Naive thymus-derived CD4-positive, alpha-beta T cell (primary cell): ENCODE measurements at regions not wholly inside any gene's neighbourhood (a gene's known extent, or its start where the extent isn't known, plus 50 kb on each side); places are given as distances from the start of the nearest gene placed in this dataset.

Experiments
- ATAC-seq: fragments of 150-1000 bp; cut with Tn5 transposase; 2 replicates; pipeline ENCODE4 v1.10.0; 2021; ENCODE audit warnings: mild to moderate bottlenecking, moderate library complexity
- CTCF ChIA-PET: fragments of 350-600 bp; sonication (Branson Sonifier 250); formaldehyde crosslinking; loops from one replicate; lab custom pipeline; 2021; ENCODE audit warnings: antibody characterized with exemption; lab: Charles Lee
- POLR2A ChIA-PET: fragments of 350-600 bp; sonication (Branson Sonifier 250); formaldehyde crosslinking; loops from one replicate; lab custom pipeline; 2021; ENCODE audit warnings: antibody characterized with exemption, inconsistent platforms; lab: Charles Lee
- DNase-seq, 9 donors: peaks; one replicate each; pipeline versions ENCODE4 v3.0.0 to v3.0.0-alpha.2; 2020 to 2022; ENCODE audit warnings: mixed read lengths in 1 of 9
- H3K27ac ChIP-seq: one replicate; pipeline ENCODE4 v1.7.0; 2013; ENCODE audit warnings: mild to moderate bottlenecking, low read depth, low read length, moderate library complexity
- H3K27me3 ChIP-seq, 2 donors: one replicate each; pipeline ENCODE4 v1.7.0; 2013; ENCODE audit warnings: low read length in 2 of 2, mild to moderate bottlenecking in 2 of 2, moderate library complexity in 2 of 2; ENCODE audit not compliant: control insufficient read depth in 2 of 2, insufficient read depth in 2 of 2
- H3K36me3 ChIP-seq, 3 experiments: 1 replicate in 2 of 3; 2 replicates in 1 of 3; pipeline ENCODE4 v1.7.0; 2013; ENCODE audit warnings: low read length in 3 of 3, mild to moderate bottlenecking in 3 of 3, moderate library complexity in 1 of 3; ENCODE audit not compliant: insufficient read depth in 3 of 3, control insufficient read depth in 2 of 3
- H3K4me1 ChIP-seq, 2 donors: one replicate each; pipeline ENCODE4 v1.7.0; 2013; ENCODE audit warnings: low read length in 2 of 2, mild to moderate bottlenecking in 2 of 2, moderate library complexity in 1 of 2; ENCODE audit not compliant: control insufficient read depth in 2 of 2, insufficient read depth in 2 of 2
- H3K4me3 ChIP-seq: 2 replicates; pipeline ENCODE4 v1.7.0; 2013; ENCODE audit warnings: mild to moderate bottlenecking, low read length
- H3K9me3 ChIP-seq, 3 experiments: 1 replicate in 2 of 3; 2 replicates in 1 of 3; pipeline ENCODE4 v1.7.0; 2013; ENCODE audit warnings: low read length in 3 of 3; ENCODE audit not compliant: control insufficient read depth in 2 of 3
- H3K27ac Mint-ChIP-seq, 9 donors: one replicate each; pipeline ENCODE4 v1.8.0; 2020 to 2022; ENCODE audit warnings: mixed read lengths in 9 of 9, mild to moderate bottlenecking in 8 of 9, moderate library complexity in 5 of 9, inconsistent platforms in 2 of 9
- H3K27me3 Mint-ChIP-seq, 5 donors: one replicate each; pipeline ENCODE4 v1.8.0; 2021 to 2022; ENCODE audit warnings: mixed read lengths in 5 of 5, mild to moderate bottlenecking in 1 of 5
- H3K36me3 Mint-ChIP-seq, 5 donors: one replicate each; pipeline ENCODE4 v1.8.0; 2020 to 2022; ENCODE audit warnings: mixed read lengths in 5 of 5, mild to moderate bottlenecking in 3 of 5, inconsistent platforms in 1 of 5
- H3K4me1 Mint-ChIP-seq, 7 donors: one replicate each; pipeline ENCODE4 v1.8.0; 2020 to 2022; ENCODE audit warnings: mixed read lengths in 7 of 7, mild to moderate bottlenecking in 3 of 7, inconsistent platforms in 1 of 7
- H3K4me3 Mint-ChIP-seq, 10 donors: one replicate each; pipeline ENCODE4 v1.8.0; 2020 to 2022; ENCODE audit warnings: mild to moderate bottlenecking in 10 of 10, mixed read lengths in 10 of 10, moderate library complexity in 6 of 10, inconsistent platforms in 2 of 10
- H3K9me3 Mint-ChIP-seq, 11 donors: one replicate each; pipeline ENCODE4 v1.8.0; 2020 to 2022; ENCODE audit warnings: mixed read lengths in 11 of 11, mild to moderate bottlenecking in 4 of 11, inconsistent platforms in 1 of 11, moderate library complexity in 1 of 11
- intact Hi-C, 2 donors: fragments of 100-400 bp; cut with micrococcal nuclease; formaldehyde crosslinking; loops; one replicate each; pipeline ENCODE4 v1.15.1; 2023

GRCh38 chr3:56994391-56994790 lies 66.1 kb upstream of the SPATA12 start:
- Histone ChIP-seq H3K36me3 (no peaks in the 10 kb centered on the region), H3K4me1 (no peaks in the 10 kb centered on the region), H3K27me3 (no peaks in the 10 kb centered on the region), H3K4me3 (no peak overlapping the region), H3K9me3 (no peaks in the 10 kb centered on the region), H3K27ac (no peak overlapping the region)
- DNase-seq (no peak), ATAC-seq (no peak)
- Mint-ChIP-seq H3K9me3 (peaks cover 0 to 5% (median 0%) of the 10 kb centered on the region in 11 donors), H3K27ac (peak overlapping the region in 1 of 9 donors; percentile 84), H3K4me3 (no peak overlapping the region), H3K36me3 (peaks cover 0 to 5% (median 0%) of the 10 kb centered on the region in 5 donors), H3K4me1 (peaks cover 0 to 10% (median 5%) of the 10 kb centered on the region in 7 donors), H3K27me3 (peaks cover 0 to 28% (median 5%) of the 10 kb centered on the region in 5 donors)
- ChIA-PET POLR2A (no interaction called here), CTCF (no interaction called here)
- intact Hi-C loops, result no loop called here

- CTCF ChIA-PET, result interaction anchor here (0.6 to 5.6 kb wide), 7 partner anchors 134 to 365 kb away, joined by 3 to 155 read pairs (median 5); partner anchors contain the start of gene ARHGEF3
- H3K27ac ChIP-seq, result no peak overlapping the region
- H3K36me3 ChIP-seq, result no peaks in the 10 kb centered on the region
- no peaks in the 10 kb centered on the region for H3K27me3 ChIP-seq
- Mint-ChIP-seq H3K27me3 (peaks cover 4 to 29% (median 5%) of the 10 kb centered on the region in 5 donors), H3K4me3 (no peak overlapping the region), H3K36me3 (peaks cover 0 to 5% (median 0%) of the 10 kb centered on the region in 5 donors), H3K9me3 (peaks cover 0 to 5% (median 0%) of the 10 kb centered on the region in 11 donors), H3K27ac (no peak overlapping the region), H3K4me1 (peaks cover 6 to 36% (median 22%) of the 10 kb centered on the region in 7 donors)
- no peak for DNase-seq
- H3K4me3 ChIP-seq, result no peak overlapping the region
- POLR2A ChIA-PET, result interaction anchor here (1.1 to 5.3 kb wide), 3 partner anchors 9 to 289 kb away, joined by 5 to 43 read pairs (median 24); partner anchors contain the start of gene ARHGEF3
- peaks cover 3 to 9% of the 10 kb centered on the region in 2 donors for H3K4me1 ChIP-seq
- intact Hi-C loops, result no loop called here
- no peak for ATAC-seq
- H3K9me3 ChIP-seq, result no peaks in the 10 kb centered on the region
Observed at GRCh38 chr3:56990641-56991015, 69.8 kb upstream of the SPATA12 start.

- H3K4me3 Mint-ChIP-seq, result no peak overlapping the region
- Histone ChIP-seq H3K27me3 (no peaks in the 10 kb centered on the region), H3K4me1 (peaks cover 3 to 9% of the 10 kb centered on the region in 2 donors), H3K9me3 (no peaks in the 10 kb centered on the region), H3K4me3 (no peak overlapping the region), H3K27ac (no peak overlapping the region), H3K36me3 (no peaks in the 10 kb centered on the region)
- H3K4me1 Mint-ChIP-seq, result peaks cover 5 to 34% (median 18%) of the 10 kb centered on the region in 7 donors
- ATAC-seq, result no peak
- intact Hi-C loops, result loop anchor here (1.0 to 10.0 kb wide), 8 partner anchors 73 to 645 kb away; partner anchors contain the start of genes CCDC66 (in 2 of the 2) and ARHGEF3 (in 1 of the 2)
- no peaks in the 10 kb centered on the region for H3K9me3 Mint-ChIP-seq
- peaks cover 0 to 26% (median 5%) of the 10 kb centered on the region in 5 donors for H3K27me3 Mint-ChIP-seq
- ChIA-PET POLR2A (interaction anchor here (1.1 to 5.3 kb wide), 5 partner anchors 9 to 288 kb away, joined by 5 to 43 read pairs (median 7); partner anchors contain the start of gene ARHGEF3), CTCF (interaction anchor here (0.6 to 5.6 kb wide), 14 partner anchors 74 to 365 kb away, joined by 3 to 155 read pairs (median 4); partner anchors contain the start of gene ARHGEF3)
- H3K27ac Mint-ChIP-seq, result no peak overlapping the region
- no peaks in the 10 kb centered on the region for H3K36me3 Mint-ChIP-seq
- DNase-seq, result no peak
Observed at GRCh38 chr3:56989977-56990640, 70.4 kb upstream of the SPATA12 start.

DNA sequence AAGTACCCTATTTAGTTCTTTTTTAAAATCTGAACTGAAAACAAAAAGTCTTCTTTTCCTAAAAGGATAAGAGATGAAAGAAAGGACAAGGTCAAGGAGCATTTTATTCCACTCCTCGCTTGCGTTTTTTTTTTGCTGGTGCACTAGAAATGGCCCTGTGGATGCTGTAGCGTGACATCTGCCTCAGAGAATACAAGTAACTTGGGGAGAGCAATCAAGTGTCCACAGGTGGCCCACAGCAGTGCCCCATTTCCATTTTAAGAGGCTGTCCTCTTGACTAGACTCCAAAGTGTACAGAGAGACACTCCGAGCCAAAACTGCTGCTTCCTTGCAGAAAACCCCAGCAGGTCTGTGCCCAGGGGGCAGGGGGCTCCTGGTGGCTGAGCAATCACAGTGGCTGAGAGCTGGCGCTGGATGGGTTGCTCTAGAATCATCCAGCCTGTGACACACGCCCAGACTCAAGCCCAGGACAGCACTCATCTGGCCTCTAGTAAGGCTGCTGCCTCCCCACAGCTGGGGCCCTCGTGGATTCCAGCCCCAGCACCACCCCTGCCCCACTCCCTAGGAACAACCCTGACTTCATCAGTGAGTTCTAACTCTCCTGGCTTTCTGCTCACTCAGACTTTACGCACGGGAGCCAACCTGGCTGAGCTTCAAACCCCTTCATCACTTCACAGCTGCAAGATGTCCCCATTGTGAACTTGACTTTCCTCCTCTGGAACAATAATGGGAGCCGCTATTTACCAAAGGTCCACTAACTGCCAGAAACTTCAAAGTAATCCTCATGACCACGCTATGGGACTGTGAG lies 71.1 kb upstream of the SPATA12 start:
- intact Hi-C loops, result loop anchor here (1.0 to 10.0 kb wide), 8 partner anchors 73 to 645 kb away; partner anchors contain the start of genes CCDC66 (in 2 of the 2) and ARHGEF3 (in 1 of the 2)
- Histone ChIP-seq H3K36me3 (no peaks in the 10 kb centered on the region), H3K9me3 (no peaks in the 10 kb centered on the region), H3K27me3 (no peaks in the 10 kb centered on the region), H3K4me3 (no peak overlapping the region), H3K27ac (no peak overlapping the region), H3K4me1 (peaks cover 3 to 9% of the 10 kb centered on the region in 2 donors)
- Mint-ChIP-seq H3K4me1 (peaks cover 5 to 34% (median 18%) of the 10 kb centered on the region in 7 donors), H3K27ac (peak overlapping the region in 2 of 9 donors; percentile 28 to 81), H3K27me3 (peaks cover 0 to 26% (median 5%) of the 10 kb centered on the region in 5 donors), H3K9me3 (no peaks in the 10 kb centered on the region), H3K36me3 (no peaks in the 10 kb centered on the region), H3K4me3 (peak overlapping the region in 5 of 10 donors; percentile 29 to 46 (median 42))
- ChIA-PET POLR2A (interaction anchor here (0.7 to 5.3 kb wide), 9 partner anchors 8 to 295 kb away, joined by 3 to 43 read pairs (median 6); partner anchors contain the start of gene ARHGEF3), CTCF (interaction anchor here (0.6 to 5.6 kb wide), 31 partner anchors 9 to 442 kb away, joined by 3 to 155 read pairs (median 4); partner anchors contain the start of gene ARHGEF3)
- DNase-seq, result no peak
- no peak for ATAC-seq

GRCh38 chr3:56988458-56989168 lies 71.9 kb upstream of the SPATA12 start:
- Histone ChIP-seq H3K27me3 (no peaks in the 10 kb centered on the region), H3K27ac (no peak overlapping the region), H3K4me1 (peaks cover 3 to 9% of the 10 kb centered on the region in 2 donors), H3K36me3 (no peaks in the 10 kb centered on the region), H3K9me3 (no peaks in the 10 kb centered on the region), H3K4me3 (no peak overlapping the region)
- ChIA-PET POLR2A (interaction anchor here (0.7 to 5.3 kb wide), 10 partner anchors 62 to 295 kb away, joined by 3 to 43 read pairs (median 7); partner anchors contain the start of gene ARHGEF3), CTCF (interaction anchor here (0.6 to 5.6 kb wide), 34 partner anchors 9 to 441 kb away, joined by 3 to 155 read pairs (median 4); partner anchors contain the start of gene ARHGEF3)
- H3K36me3 Mint-ChIP-seq, result no peaks in the 10 kb centered on the region
- peak; percentile 45 to 76 (median 63) for DNase-seq
- H3K9me3 Mint-ChIP-seq, result no peaks in the 10 kb centered on the region
- ATAC-seq, result peak; percentile 85
- intact Hi-C loops, result loop anchor here (1.0 to 10.0 kb wide), 8 partner anchors 72 to 644 kb away; partner anchors contain the start of genes CCDC66 (in 2 of the 2) and ARHGEF3 (in 1 of the 2)
- H3K4me3 Mint-ChIP-seq, result peak overlapping the region in 5 of 10 donors; percentile 29 to 46 (median 42)
- peaks cover 5 to 34% (median 18%) of the 10 kb centered on the region in 7 donors for H3K4me1 Mint-ChIP-seq
- peak overlapping the region in 3 of 9 donors; percentile 28 to 81 (median 62) for H3K27ac Mint-ChIP-seq
- H3K27me3 Mint-ChIP-seq, result peaks cover 0 to 26% (median 5%) of the 10 kb centered on the region in 5 donors
